HepG2 (cell line): ENCODE measurements at regions not wholly inside any gene's neighbourhood (a gene's known extent, or its start where the extent isn't known, plus 50 kb on each side); places are given as distances from the start of the nearest gene placed in this dataset.

Experiments used
- ATAC-seq: fragments of 200-7000 bp; cut with Tn5 transposase; 3 replicates; pipeline ENCODE4 v1.9.1; 2020; ENCODE audit warnings: mild to moderate bottlenecking, moderate library complexity
- BruUV-seq: library from RNA; stranded (reverse); fragments of 400-500 nt; replicated peaks from 2 replicates; lab custom pipeline; 2021; lab: Mats Ljungman, UMichigan
- CTCF ChIA-PET: fragments of 300-600 bp; formaldehyde crosslinking; extraction: SDS; loops from one replicate; lab custom pipeline; 2021; ENCODE audit warnings: low total read pairs, inconsistent platforms, low intra/inter-chr PET ratio; lab: Yijun Ruan, JAX
- POLR2A ChIA-PET: fragments of 350-600 bp; sonication (Branson Sonifier 250); formaldehyde crosslinking; loops from one replicate; lab custom pipeline; 2020; ENCODE audit warnings: antibody characterized with exemption, inconsistent platforms; lab: Yijun Ruan, JAX
- DNase-seq: peaks from one replicate; pipeline ENCODE4 v3.0.0-alpha.2; 2015; ENCODE audit warnings: low spot score
- FAIRE-seq: peaks from 3 replicates; lab custom pipeline; 2011; peaks lifted over from hg19 to GRCh38; lab: Jason Lieb, UNC
- H2AFZ ChIP-seq: one replicate; pipeline ENCODE4 v1.6.1; 2011; ENCODE audit warnings: low read length, inconsistent platforms
- H3K27ac ChIP-seq: fragments of 300-600 bp; 3 replicates; pipeline ENCODE4 v1.8.0; 2011; ENCODE audit warnings: mixed run types, mild to moderate bottlenecking, mixed read lengths, low read length, inconsistent platforms; ENCODE audit not compliant: insufficient read depth; ENCODE audit errors: extremely low read length
- H3K27me3 ChIP-seq, 2 experiments: fragments of 200-600 bp in 1 of 2; 2 replicates in 1 of 2; 3 replicates in 1 of 2; pipeline versions ENCODE4 v1.6.0 to v1.8.0; 2011; ENCODE audit warnings: low read length in 2 of 2, mild to moderate bottlenecking in 2 of 2, moderate library complexity in 2 of 2, inconsistent platforms in 1 of 2; ENCODE audit not compliant: insufficient read depth in 2 of 2, control insufficient read depth in 1 of 2
- H3K36me3 ChIP-seq, 2 experiments: fragments of 200-600 bp in 1 of 2; replicated peaks in 1 of 2; 2 replicates in 1 of 2; 3 replicates in 1 of 2; pipeline versions ENCODE4 v1.5.1 to v1.8.0; 2011; ENCODE audit warnings: low read length in 2 of 2, inconsistent platforms in 1 of 2; ENCODE audit not compliant: insufficient read depth in 2 of 2, control insufficient read depth in 1 of 2
- H3K4me1 ChIP-seq: 2 replicates; pipeline ENCODE4 v1.5.1; 2012; ENCODE audit warnings: low read length, inconsistent platforms; ENCODE audit not compliant: insufficient read depth
- H3K4me2 ChIP-seq: 2 replicates; pipeline ENCODE4 v1.6.0; 2011; ENCODE audit warnings: low read depth, low read length, inconsistent platforms
- H3K4me3 ChIP-seq, 3 experiments: fragments of 200-600 bp in 1 of 3; sonication (generic), shearing (Covaris generic) in 1 of 3; replicated peaks in 1 of 3; 2 replicates each; pipeline ENCODE4 v1.5.1; 2011 to 2016; ENCODE audit warnings: low read length in 3 of 3, inconsistent platforms in 2 of 3, low read depth in 2 of 3, mild to moderate bottlenecking in 2 of 3, control low read depth in 1 of 3, mixed read lengths in 1 of 3; ENCODE audit not compliant: insufficient read depth in 1 of 3
- H3K79me2 ChIP-seq: one replicate; pipeline ENCODE4 v1.6.1; 2011; ENCODE audit warnings: low read length, inconsistent platforms; ENCODE audit not compliant: insufficient read depth
- H3K9ac ChIP-seq: 2 replicates; pipeline ENCODE4 v1.6.0; 2011; ENCODE audit warnings: mild to moderate bottlenecking, low read depth, low read length, inconsistent platforms; ENCODE audit not compliant: insufficient read depth
- H3K9me3 ChIP-seq: 2 replicates; pipeline ENCODE4 v1.5.1; 2012; ENCODE audit warnings: mild to moderate bottlenecking, low read length
- H4K20me1 ChIP-seq: 2 replicates; pipeline ENCODE4 v1.6.0; 2011; ENCODE audit warnings: inconsistent platforms, mild to moderate bottlenecking, low read length, moderate library complexity; ENCODE audit not compliant: insufficient read depth
- CAMTA2 ChIP-seq: sonication (generic); formaldehyde crosslinking; IDR thresholded peaks from 2 replicates; pipeline ENCODE4 v1.4.0; 2020; ENCODE audit warnings: mild to moderate bottlenecking, missing genetic modification reagents, borderline replicate concordance
- CREBL2 ChIP-seq: sonication (generic); formaldehyde crosslinking; IDR thresholded peaks from 2 replicates; pipeline ENCODE4 v1.8.1; 2023; ENCODE audit warnings: missing genetic modification reagents, mild to moderate bottlenecking, borderline replicate concordance
- GTF3A ChIP-seq: sonication (generic); formaldehyde crosslinking; conservative IDR thresholded peaks from 2 replicates; pipeline ENCODE4 v1.4.0; 2020; ENCODE audit warnings: mild to moderate bottlenecking, missing genetic modification reagents
- HCFC1 ChIP-seq: fragments of 150-350 bp; IDR thresholded peaks from 2 replicates; pipeline ENCODE4 v1.6.1; 2014; ENCODE audit warnings: low read depth, low read length
- HNRNPH1 ChIP-seq: fragments of 200-400 bp; formaldehyde crosslinking; optimal IDR thresholded peaks from 2 replicates; pipeline ENCODE3; 2017; ENCODE audit warnings: mild to moderate bottlenecking, low read depth, low read length
- MAZ ChIP-seq, 2 experiments: sonication (generic) in 1 of 2; formaldehyde crosslinking in 1 of 2; IDR thresholded peaks; 2 replicates each; pipeline versions ENCODE4 v1.5.0 to v1.6.1; 2012 to 2020; ENCODE audit warnings: low read depth in 2 of 2, mild to moderate bottlenecking in 2 of 2, borderline replicate concordance in 1 of 2, improper control_type of control experiment in 1 of 2, low read length in 1 of 2, missing genetic modification reagents in 1 of 2, moderate library complexity in 1 of 2
- MIER3 ChIP-seq: IDR thresholded peaks from 2 replicates; pipeline ENCODE4 v1.6.1; 2016; ENCODE audit warnings: missing compliant biosample characterization, borderline replicate concordance
- NFATC3 ChIP-seq: sonication (generic); formaldehyde crosslinking; IDR thresholded peaks from 2 replicates; pipeline ENCODE4 v1.5.1; 2020; ENCODE audit warnings: mild to moderate bottlenecking, missing genetic modification reagents
- POLR2A ChIP-seq, 2 experiments: IDR thresholded peaks; 2 replicates each; pipeline ENCODE4 v1.6.1; 2011; ENCODE audit warnings: low read depth in 2 of 2, low read length in 2 of 2, mild to moderate bottlenecking in 1 of 2, moderate library complexity in 1 of 2; ENCODE audit not compliant: insufficient read depth in 1 of 2
- SALL1 ChIP-seq: sonication (generic); formaldehyde crosslinking; IDR thresholded peaks from 2 replicates; pipeline ENCODE4 v1.8.0; 2022; ENCODE audit warnings: mild to moderate bottlenecking, missing genetic modification reagents
- THAP8 ChIP-seq: sonication (generic); formaldehyde crosslinking; IDR thresholded peaks from 2 replicates; pipeline ENCODE4 v1.5.1; 2020; ENCODE audit warnings: missing genetic modification reagents, mild to moderate bottlenecking, borderline replicate concordance
- ZBTB42 ChIP-seq: sonication (generic); formaldehyde crosslinking; IDR thresholded peaks from 2 replicates; pipeline ENCODE4 v1.5.0; 2020; ENCODE audit warnings: mild to moderate bottlenecking, missing genetic modification reagents
- ZMAT5 ChIP-seq: sonication (generic); formaldehyde crosslinking; IDR thresholded peaks from 2 replicates; pipeline ENCODE4 v1.5.0; 2020; ENCODE audit warnings: mild to moderate bottlenecking, low read depth, missing genetic modification reagents, borderline replicate concordance
- ZNF101 ChIP-seq: sonication (generic); formaldehyde crosslinking; IDR thresholded peaks from 2 replicates; pipeline ENCODE4 v1.4.0; 2020; ENCODE audit warnings: mild to moderate bottlenecking, low read depth, missing genetic modification reagents, borderline replicate concordance
- ZNF333 ChIP-seq: sonication (generic); formaldehyde crosslinking; IDR thresholded peaks from 2 replicates; pipeline ENCODE4 v1.4.0; 2020; ENCODE audit warnings: mild to moderate bottlenecking, missing genetic modification reagents, borderline replicate concordance
- ZNF660 ChIP-seq: sonication (generic); formaldehyde crosslinking; IDR thresholded peaks from 2 replicates; pipeline ENCODE4 v1.5.1; 2020; ENCODE audit warnings: mild to moderate bottlenecking, low read depth, missing genetic modification reagents, borderline replicate concordance
- ZNF773 ChIP-seq: sonication (generic); formaldehyde crosslinking; IDR thresholded peaks from 2 replicates; pipeline ENCODE4 v1.4.0; 2020; ENCODE audit warnings: missing genetic modification reagents, borderline replicate concordance
- ZNF891 ChIP-seq: sonication (generic); formaldehyde crosslinking; IDR thresholded peaks from 2 replicates; pipeline ENCODE4 v1.5.0; 2020; ENCODE audit warnings: mild to moderate bottlenecking, missing genetic modification reagents
- WGBS: methylation state at CpG from one replicate; pipeline ENCODE4 v1.1.6; 2017; ENCODE audit warnings: low lambda C conversion rate; 5-methylcytosine and 5-hydroxymethylcytosine counted together
- in situ Hi-C: cut with HindIII; loops from 2 replicates; pipeline ENCODE4 v1.10.0; 2017; ENCODE audit warnings: low pct_unique_long_range_greater_than_20kb; ENCODE audit not compliant: extremely low pct_ligation_motif_present
- intact Hi-C: fragments of 100-400 bp; cut with micrococcal nuclease; formaldehyde crosslinking; loops from one replicate; pipeline ENCODE4 v1.10.0; 2022; ENCODE audit not compliant: unreplicated experiment

GRCh38 chr5:100322483-100322882 is 212.7 kb upstream of the FAM174A start:
- H3K36me3 ChIP-seq, result no peaks in the 10 kb centered on the region
- WGBS, result 17% methylated on average over 3 of the region's 3 CpGs
- no peak overlapping the region for H3K9ac ChIP-seq
- no peak for ATAC-seq
- TF ChIP-seq SALL1 (CRISPR knock-in tag), result no peak
- no peak for TF ChIP-seq POLR2A (IDR thresholded peaks at IDR 0.05; ENCODE audit: insufficient read depth in 1 of 2, low read depth in 2 of 2, low read length in 2 of 2)
- no peak for TF ChIP-seq HCFC1
- TF ChIP-seq MIER3 (CRISPR knock-in tag), result no peak
- TF ChIP-seq CAMTA2, result no peak
- TF ChIP-seq ZNF773 (CRISPR knock-in tag), result no peak
- no peak for TF ChIP-seq GTF3A (CRISPR knock-in tag)
- TF ChIP-seq ZMAT5 (CRISPR knock-in tag), result no peak
- no peak for TF ChIP-seq CREBL2 (CRISPR knock-in tag)
- no peak for TF ChIP-seq ZNF660 (CRISPR knock-in tag)
- TF ChIP-seq THAP8 (CRISPR knock-in tag), result no peak
- no peak for TF ChIP-seq MAZ (IDR thresholded peaks at IDR 0.05; ENCODE audit: borderline replicate concordance, low read depth, low read length)
- TF ChIP-seq MAZ (CRISPR knock-in tag; IDR thresholded peaks at IDR 0.05; ENCODE audit: low read depth), result no peak
- no peak for TF ChIP-seq ZBTB42 (CRISPR knock-in tag)
- TF ChIP-seq ZNF101 (CRISPR knock-in tag), result no peak
- no peak for TF ChIP-seq HNRNPH1
- TF ChIP-seq ZNF891, result no peak
- no peak for TF ChIP-seq NFATC3
- no peak for TF ChIP-seq ZNF333
- no peaks in the 10 kb centered on the region for H3K9me3 ChIP-seq
- no peak overlapping the region for H3K27ac ChIP-seq
- intact Hi-C loops, result no loop called here
- in situ Hi-C loops, result no loop called here
- no peaks in the 10 kb centered on the region for H3K4me1 ChIP-seq
- no TSS peak for BruUV-seq
- H4K20me1 ChIP-seq, result no peaks in the 10 kb centered on the region
- ChIA-PET CTCF (no interaction called here), POLR2A (no interaction called here)
- H3K4me2 ChIP-seq, result no peak overlapping the region
- H2AFZ ChIP-seq, result no peak overlapping the region
- no peaks in the 10 kb centered on the region for H3K79me2 ChIP-seq
- H3K27me3 ChIP-seq, result no peaks in the 10 kb centered on the region
- FAIRE-seq, result no peak
- no peak for DNase-seq
- no peak overlapping the region for H3K4me3 ChIP-seq
